ENCODE measurements at regions not wholly inside any gene's neighbourhood (a gene's known extent, or its start where the extent isn't known, plus 50 kb on each side); places are given as distances from the start of the nearest gene placed in this dataset.

DNA sequence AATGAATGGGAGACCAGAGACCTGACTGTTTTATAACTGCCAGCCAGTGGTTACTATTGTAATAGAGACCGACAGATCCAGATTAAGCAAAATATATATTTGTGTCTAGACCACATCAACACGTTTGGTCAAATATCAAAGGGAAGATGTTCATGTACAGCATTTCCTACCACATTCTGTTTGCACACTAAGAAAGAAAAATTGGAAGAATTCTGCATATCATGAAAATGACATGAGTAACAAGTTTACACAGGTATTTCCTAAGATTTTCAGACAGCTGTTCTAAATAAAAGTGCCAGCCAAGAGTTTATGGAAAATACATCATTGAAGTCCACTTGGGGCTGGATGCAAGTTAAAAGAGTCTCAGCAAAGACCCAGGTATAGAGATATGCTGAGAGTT is 145.5 kb upstream of the ANO3 start:
- Histone ChIP-seq H4K20me1 (no peaks in the 10 kb centered on the region), H3K4me3 (no peak overlapping the region), H3K27ac (no peak overlapping the region), H3K4me2 (no peak overlapping the region), H3K36me3 (no peaks in the 10 kb centered on the region), H3K9me3 (no peaks in the 10 kb centered on the region), H3K4me1 (no peaks in the 10 kb centered on the region), H3K9ac (no peak overlapping the region), H3K27me3 (no peaks in the 10 kb centered on the region)
- no peak for TF ChIP-seq Cebpa-rat (IDR thresholded peaks at IDR 0.05)

GRCh38 chr11:26187639-26188038 is 144.3 kb upstream of the ANO3 start:
- Histone ChIP-seq H3K4me3 (no peak overlapping the region), H3K4me2 (no peak overlapping the region), H3K9me3 (no peaks in the 10 kb centered on the region), H3K9ac (no peak overlapping the region), H4K20me1 (no peaks in the 10 kb centered on the region), H3K27ac (no peak overlapping the region), H3K27me3 (no peaks in the 10 kb centered on the region), H3K4me1 (no peaks in the 10 kb centered on the region), H3K36me3 (no peaks in the 10 kb centered on the region)
- TF ChIP-seq Cebpa-rat (IDR thresholded peaks at IDR 0.05) = no peak

- H4K20me1 ChIP-seq = no peaks in the 10 kb centered on the region
- H3K27me3 ChIP-seq = no peaks in the 10 kb centered on the region
- H3K36me3 ChIP-seq = no peaks in the 10 kb centered on the region
- H3K4me2 ChIP-seq = no peak overlapping the region
- no peaks in the 10 kb centered on the region for H3K4me1 ChIP-seq
- H3K9ac ChIP-seq = no peak overlapping the region
- H3K9me3 ChIP-seq = no peaks in the 10 kb centered on the region
- no peak overlapping the region for H3K4me3 ChIP-seq
- TF ChIP-seq Cebpa-rat (IDR thresholded peaks at IDR 0.05) = no peak
- no peak overlapping the region for H3K27ac ChIP-seq
Measured at GRCh38 chr11:26188554-26188953, 143.4 kb upstream of the ANO3 start.

DNA sequence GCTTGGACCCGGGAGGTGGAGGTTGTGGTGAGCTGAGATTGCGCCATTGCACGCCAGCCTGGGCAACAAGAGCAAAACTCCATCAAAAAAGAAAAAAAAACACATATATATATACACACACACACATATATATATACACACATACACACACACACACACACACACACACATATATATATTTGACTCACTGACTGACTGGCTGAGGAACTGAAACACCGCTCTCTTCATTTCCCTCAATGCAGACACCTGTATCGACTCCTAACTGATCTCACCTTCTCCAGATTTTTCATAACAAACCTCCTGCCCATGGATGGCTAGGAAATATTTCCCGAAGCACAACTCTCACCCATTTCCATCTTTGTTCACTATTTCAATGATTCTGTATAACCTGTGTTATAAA is 140.7 kb upstream of the ANO3 start:
- Histone ChIP-seq H3K27me3 (no peaks in the 10 kb centered on the region), H3K36me3 (no peaks in the 10 kb centered on the region), H3K4me3 (no peak overlapping the region), H3K9me3 (no peaks in the 10 kb centered on the region), H3K9ac (no peak overlapping the region), H3K27ac (no peak overlapping the region), H3K4me1 (no peaks in the 10 kb centered on the region), H4K20me1 (no peaks in the 10 kb centered on the region), H3K4me2 (no peak overlapping the region)
- no peak for TF ChIP-seq Cebpa-rat (IDR thresholded peaks at IDR 0.05)

- Histone ChIP-seq H3K27ac (no peak overlapping the region), H3K4me1 (no peaks in the 10 kb centered on the region), H3K4me3 (no peak overlapping the region), H3K27me3 (no peaks in the 10 kb centered on the region), H3K9me3 (no peaks in the 10 kb centered on the region), H4K20me1 (no peaks in the 10 kb centered on the region), H3K9ac (no peak overlapping the region), H3K36me3 (no peaks in the 10 kb centered on the region), H3K4me2 (no peak overlapping the region)
- no peak for TF ChIP-seq Cebpa-rat (IDR thresholded peaks at IDR 0.05)
Measured at GRCh38 chr11:26193694-26194365, 138.1 kb upstream of the ANO3 start.

- no peaks in the 10 kb centered on the region for H3K9me3 ChIP-seq
- H3K27ac ChIP-seq = no peak overlapping the region
- no peak for TF ChIP-seq Cebpa-rat (IDR thresholded peaks at IDR 0.05)
- H3K27me3 ChIP-seq = no peaks in the 10 kb centered on the region
- no peaks in the 10 kb centered on the region for H3K36me3 ChIP-seq
- H4K20me1 ChIP-seq = no peaks in the 10 kb centered on the region
- no peak overlapping the region for H3K9ac ChIP-seq
- H3K4me2 ChIP-seq = no peak overlapping the region
- H3K4me1 ChIP-seq = no peaks in the 10 kb centered on the region
- H3K4me3 ChIP-seq = no peak overlapping the region
Measured at GRCh38 chr11:26194881-26195280, 137.0 kb upstream of the ANO3 start.

DNA sequence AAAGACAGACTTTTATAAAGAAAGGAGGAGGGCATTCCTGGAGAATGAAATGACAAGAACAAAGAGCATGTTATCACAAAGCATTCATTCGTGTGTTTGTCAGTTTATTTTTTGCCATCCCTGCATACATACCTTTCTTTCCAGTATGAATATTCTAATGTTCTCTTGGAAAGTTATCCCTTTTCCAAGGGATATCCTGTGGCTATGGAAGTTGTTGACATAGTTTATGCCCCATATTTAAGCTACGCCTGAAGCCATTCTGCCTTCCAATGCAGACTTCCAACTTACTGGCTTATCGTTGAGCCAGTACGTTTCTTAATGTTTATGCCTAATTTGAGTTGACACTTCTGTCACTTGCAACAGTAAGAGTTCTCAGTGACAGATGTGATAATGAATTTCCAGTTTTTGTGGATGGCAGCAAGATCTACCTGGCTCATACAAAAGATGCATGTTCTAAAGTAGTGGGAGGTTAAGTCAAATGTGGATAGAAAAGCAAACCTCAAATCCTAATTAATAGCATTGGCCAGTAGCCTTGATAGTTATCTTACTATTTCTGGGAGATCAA is 133.3 kb upstream of the ANO3 start:
- no peak overlapping the region for H3K4me2 ChIP-seq
- no peaks in the 10 kb centered on the region for H3K27me3 ChIP-seq
- no peaks in the 10 kb centered on the region for H3K9me3 ChIP-seq
- no peak for TF ChIP-seq Cebpa-rat (IDR thresholded peaks at IDR 0.05)
- H3K4me1 ChIP-seq = no peaks in the 10 kb centered on the region
- no peak overlapping the region for H3K4me3 ChIP-seq
- H3K27ac ChIP-seq = no peak overlapping the region
- H3K9ac ChIP-seq = no peak overlapping the region
- no peaks in the 10 kb centered on the region for H3K36me3 ChIP-seq
- H4K20me1 ChIP-seq = no peaks in the 10 kb centered on the region

DNA sequence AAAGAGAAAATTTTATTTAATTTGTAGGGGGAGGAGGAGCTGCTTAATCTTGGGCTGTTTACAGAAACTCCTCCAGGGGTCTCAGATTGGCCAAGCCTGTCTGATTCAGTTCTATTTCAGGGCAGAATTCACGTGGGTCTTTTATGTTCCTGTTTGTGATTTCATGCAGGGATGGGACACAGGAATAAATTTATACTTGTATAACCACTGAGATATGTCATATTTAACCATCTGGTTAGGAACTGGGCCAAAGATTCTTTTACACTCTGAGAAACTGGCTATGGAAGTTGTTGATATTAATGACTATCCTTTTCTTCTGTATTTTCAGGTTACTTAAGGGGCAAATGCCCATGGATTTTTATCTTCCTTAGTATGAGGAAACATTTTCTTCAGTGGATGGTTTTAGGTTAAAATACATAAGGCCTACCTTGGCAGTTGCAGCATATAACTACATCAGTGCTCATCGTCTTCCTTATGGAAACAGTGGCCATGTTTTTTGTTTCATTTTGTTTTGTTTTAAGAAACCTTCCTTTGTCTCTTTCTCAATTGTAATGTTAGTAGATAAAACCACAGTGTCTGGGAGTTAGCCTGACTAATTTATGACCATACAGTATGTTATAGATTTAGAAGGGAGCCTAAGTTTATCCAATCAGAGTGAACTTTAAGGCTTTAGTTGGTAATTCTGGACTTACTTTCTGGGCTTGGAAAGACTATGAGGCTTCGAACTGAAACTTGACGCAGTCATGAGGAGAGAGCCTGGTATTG is 132.4 kb upstream of the ANO3 start:
- no peak for TF ChIP-seq Cebpa-rat (IDR thresholded peaks at IDR 0.05)
- H3K27ac ChIP-seq = no peak overlapping the region
- no peaks in the 10 kb centered on the region for H4K20me1 ChIP-seq
- no peaks in the 10 kb centered on the region for H3K4me1 ChIP-seq
- no peaks in the 10 kb centered on the region for H3K27me3 ChIP-seq
- no peak overlapping the region for H3K9ac ChIP-seq
- no peaks in the 10 kb centered on the region for H3K36me3 ChIP-seq
- no peak overlapping the region for H3K4me3 ChIP-seq
- H3K9me3 ChIP-seq = no peaks in the 10 kb centered on the region
- H3K4me2 ChIP-seq = no peak overlapping the region

DNA sequence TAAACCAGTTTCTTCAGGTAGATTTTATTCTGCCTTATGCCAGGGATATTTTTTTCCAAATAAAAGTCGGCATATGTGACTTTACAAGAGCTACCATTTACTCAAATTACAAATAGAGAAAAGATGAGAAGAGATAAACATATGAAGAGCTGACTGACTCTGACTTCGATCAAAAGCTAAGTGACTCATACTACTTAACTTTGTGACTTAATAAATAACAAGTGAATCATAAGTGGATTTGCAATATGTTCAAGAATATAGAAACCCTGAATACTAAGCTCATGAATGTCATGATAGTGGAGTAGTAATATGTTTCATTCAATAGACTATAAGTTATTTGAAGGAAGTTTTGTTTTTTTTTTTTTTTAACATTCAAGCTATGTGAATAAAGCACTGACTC is 130.5 kb upstream of the ANO3 start:
- Histone ChIP-seq H3K27me3 (no peaks in the 10 kb centered on the region), H3K9me3 (no peaks in the 10 kb centered on the region), H3K27ac (no peak overlapping the region), H3K36me3 (no peaks in the 10 kb centered on the region), H3K4me3 (no peak overlapping the region), H3K9ac (no peak overlapping the region), H3K4me2 (no peak overlapping the region), H4K20me1 (no peaks in the 10 kb centered on the region), H3K4me1 (no peaks in the 10 kb centered on the region)
- no peak for TF ChIP-seq Cebpa-rat (IDR thresholded peaks at IDR 0.05)

DNA sequence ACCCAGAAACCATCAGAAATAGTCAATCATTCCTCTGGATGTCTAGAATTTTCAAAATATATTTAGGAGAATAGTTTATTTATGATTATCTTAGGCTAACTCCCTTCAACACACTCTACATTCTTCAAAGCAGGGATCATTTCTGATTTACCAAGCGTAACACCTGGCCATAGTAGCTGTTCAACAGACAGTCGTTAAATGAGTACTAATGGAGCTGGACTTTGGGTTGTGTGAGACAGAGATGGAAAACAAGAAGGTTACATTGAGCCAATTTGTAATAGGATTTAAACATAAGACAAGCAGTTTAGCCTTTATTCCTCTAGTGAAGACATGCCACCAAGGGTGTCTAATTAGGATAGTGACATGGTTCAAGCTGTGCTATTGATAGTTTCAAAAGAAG is 129.2 kb upstream of the ANO3 start:
- Histone ChIP-seq H3K27ac (no peak overlapping the region), H3K36me3 (no peaks in the 10 kb centered on the region), H3K4me3 (no peak overlapping the region), H3K27me3 (no peaks in the 10 kb centered on the region), H3K9ac (no peak overlapping the region), H3K9me3 (no peaks in the 10 kb centered on the region), H4K20me1 (no peaks in the 10 kb centered on the region), H3K4me1 (no peaks in the 10 kb centered on the region), H3K4me2 (no peak overlapping the region)
- no peak for TF ChIP-seq Cebpa-rat (IDR thresholded peaks at IDR 0.05)
